ENCODE measurements at regions not wholly inside any gene's neighbourhood (a gene's known extent, or its start where the extent isn't known, plus 50 kb on each side); places are given as distances from the start of the nearest gene placed in this dataset.
"Not testable (repeated sequence)": the region's sequence is repeated elsewhere in the genome, so short reads cannot be mapped to it uniquely, and the experiment has no call there.

DNA sequence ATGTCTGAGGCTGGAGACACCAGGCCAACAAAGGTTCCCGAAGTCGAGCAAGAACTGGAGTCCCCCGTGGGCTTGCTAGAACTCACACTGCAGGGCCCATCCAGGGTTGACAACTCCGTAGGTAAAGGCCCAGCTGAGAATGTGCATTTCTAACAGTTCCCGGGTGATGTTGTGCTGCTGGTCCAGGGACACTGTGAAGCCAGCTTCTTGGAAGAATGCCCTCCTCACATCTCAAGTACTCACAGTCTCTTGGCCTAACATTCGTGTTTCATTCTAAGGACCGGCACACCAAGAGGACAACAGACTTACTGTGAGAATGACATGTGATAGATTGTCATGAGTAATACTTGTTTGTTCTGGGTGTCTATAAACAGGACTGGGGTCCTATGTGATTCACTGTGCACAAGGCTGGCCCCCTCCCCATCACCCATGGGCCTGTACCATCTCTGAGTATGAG, 682.3 kb upstream of the IGFBP3 start:
- Histone ChIP-seq H3K27me3 (ENCODE audit: insufficient read depth, low read length) (no peaks in the 10 kb centered on the region), H3K36me3 (ENCODE audit: insufficient read depth, low read length) (no peaks in the 10 kb centered on the region), H3K4me3 (ENCODE audit: low read length in 2 of 2) (no peak overlapping the region), H3K27ac (ENCODE audit: low read depth, low read length) (no peak overlapping the region), H3K9me3 (ENCODE audit: control insufficient read depth in 1 of 2, low read length in 2 of 2) (no peaks in the 10 kb centered on the region), H3K4me1 (ENCODE audit: insufficient read depth, low read length) (no peaks in the 10 kb centered on the region)
- no peak overlapping the region for H3K4me3 Mint-ChIP-seq
- no peaks in the 10 kb centered on the region for H3K4me1 Mint-ChIP-seq
- intact Hi-C loops (cut with micrococcal nuclease): no loop called here
- H3K27me3 Mint-ChIP-seq: no peaks in the 10 kb centered on the region
- CTCF ChIA-PET (ENCODE audit: partially characterized antibody): no interaction called here
- POLR2A ChIA-PET (ENCODE audit: partially characterized antibody): no interaction called here
- DNase-seq: no peak
- no peaks in the 10 kb centered on the region for H3K36me3 Mint-ChIP-seq
- no peak overlapping the region for H3K27ac Mint-ChIP-seq
- H3K9me3 Mint-ChIP-seq: peaks cover 0 to 7% (median 0%) of the 10 kb centered on the region in 8 donors

DNA sequence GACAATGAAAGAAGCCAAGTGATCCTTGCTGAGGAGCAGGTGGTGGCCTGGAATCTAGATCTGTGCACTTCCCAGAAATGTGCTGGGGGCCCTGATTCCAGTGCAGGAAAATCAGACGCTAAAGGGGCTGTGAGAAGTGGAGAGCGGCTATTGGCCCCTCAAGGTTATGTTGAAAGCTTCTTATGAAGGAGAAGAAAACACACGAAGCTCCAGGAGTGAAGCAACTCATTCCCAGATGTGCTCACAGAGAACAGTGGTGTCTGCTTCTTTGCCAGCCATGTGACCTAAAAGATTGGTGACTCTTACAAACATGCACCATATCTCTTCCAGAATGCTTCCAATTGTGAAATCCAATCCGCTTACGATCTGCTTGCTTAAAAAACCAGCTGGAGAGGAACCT, 679.3 kb upstream of the IGFBP3 start:
- Mint-ChIP-seq H3K27ac (no peak overlapping the region), H3K4me3 (no peak overlapping the region), H3K9me3 (peaks cover 0 to 7% (median 3%) of the 10 kb centered on the region in 8 donors), H3K27me3 (no peaks in the 10 kb centered on the region), H3K4me1 (no peaks in the 10 kb centered on the region), H3K36me3 (no peaks in the 10 kb centered on the region)
- Histone ChIP-seq H3K9me3 (ENCODE audit: control insufficient read depth in 1 of 2, low read length in 2 of 2) (no peaks in the 10 kb centered on the region), H3K36me3 (ENCODE audit: insufficient read depth, low read length) (no peaks in the 10 kb centered on the region), H3K4me1 (ENCODE audit: insufficient read depth, low read length) (no peaks in the 10 kb centered on the region), H3K27ac (ENCODE audit: low read depth, low read length) (no peak overlapping the region), H3K27me3 (ENCODE audit: insufficient read depth, low read length) (no peaks in the 10 kb centered on the region), H3K4me3 (ENCODE audit: low read length in 2 of 2) (no peak overlapping the region)
- POLR2A ChIA-PET (ENCODE audit: partially characterized antibody): no interaction called here
- CTCF ChIA-PET (ENCODE audit: partially characterized antibody): no interaction called here
- intact Hi-C loops (cut with micrococcal nuclease): no loop called here
- no peak for DNase-seq

DNA sequence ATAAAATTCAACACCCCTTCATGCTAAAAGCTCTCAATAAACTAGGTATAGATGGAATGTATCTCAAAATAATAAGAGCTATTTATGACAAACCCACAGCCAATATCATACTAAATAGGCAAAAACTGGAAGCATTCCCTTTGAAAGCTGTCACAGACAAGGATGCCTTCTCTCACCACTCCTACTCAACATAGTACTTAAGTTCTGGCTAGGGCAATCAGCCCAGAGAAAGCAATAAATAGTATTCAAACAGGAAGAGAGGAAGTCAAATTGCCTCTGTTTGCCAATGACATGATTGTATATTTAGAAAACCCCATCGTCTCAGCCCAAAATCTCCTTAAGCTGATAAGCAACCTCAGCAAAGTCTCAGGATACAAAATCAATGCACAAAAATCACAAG, 673.8 kb upstream of the IGFBP3 start:
- H3K27ac ChIP-seq (ENCODE audit: low read depth, low read length); POLR2A ChIA-PET (ENCODE audit: partially characterized antibody); H3K4me1 ChIP-seq (ENCODE audit: insufficient read depth, low read length); H3K27me3 ChIP-seq (ENCODE audit: insufficient read depth, low read length); intact Hi-C loops (cut with micrococcal nuclease); H3K36me3 ChIP-seq (ENCODE audit: insufficient read depth, low read length); H3K27me3 Mint-ChIP-seq; H3K4me1 Mint-ChIP-seq; H3K27ac Mint-ChIP-seq; H3K4me3 ChIP-seq (ENCODE audit: low read length in 2 of 2); H3K4me3 Mint-ChIP-seq; H3K36me3 Mint-ChIP-seq; H3K9me3 ChIP-seq (ENCODE audit: control insufficient read depth in 1 of 2, low read length in 2 of 2); DNase-seq; CTCF ChIA-PET (ENCODE audit: partially characterized antibody): not testable (repeated sequence)
- H3K9me3 Mint-ChIP-seq: peaks cover 2 to 22% (median 7%) of the 10 kb centered on the region in 8 donors

DNA sequence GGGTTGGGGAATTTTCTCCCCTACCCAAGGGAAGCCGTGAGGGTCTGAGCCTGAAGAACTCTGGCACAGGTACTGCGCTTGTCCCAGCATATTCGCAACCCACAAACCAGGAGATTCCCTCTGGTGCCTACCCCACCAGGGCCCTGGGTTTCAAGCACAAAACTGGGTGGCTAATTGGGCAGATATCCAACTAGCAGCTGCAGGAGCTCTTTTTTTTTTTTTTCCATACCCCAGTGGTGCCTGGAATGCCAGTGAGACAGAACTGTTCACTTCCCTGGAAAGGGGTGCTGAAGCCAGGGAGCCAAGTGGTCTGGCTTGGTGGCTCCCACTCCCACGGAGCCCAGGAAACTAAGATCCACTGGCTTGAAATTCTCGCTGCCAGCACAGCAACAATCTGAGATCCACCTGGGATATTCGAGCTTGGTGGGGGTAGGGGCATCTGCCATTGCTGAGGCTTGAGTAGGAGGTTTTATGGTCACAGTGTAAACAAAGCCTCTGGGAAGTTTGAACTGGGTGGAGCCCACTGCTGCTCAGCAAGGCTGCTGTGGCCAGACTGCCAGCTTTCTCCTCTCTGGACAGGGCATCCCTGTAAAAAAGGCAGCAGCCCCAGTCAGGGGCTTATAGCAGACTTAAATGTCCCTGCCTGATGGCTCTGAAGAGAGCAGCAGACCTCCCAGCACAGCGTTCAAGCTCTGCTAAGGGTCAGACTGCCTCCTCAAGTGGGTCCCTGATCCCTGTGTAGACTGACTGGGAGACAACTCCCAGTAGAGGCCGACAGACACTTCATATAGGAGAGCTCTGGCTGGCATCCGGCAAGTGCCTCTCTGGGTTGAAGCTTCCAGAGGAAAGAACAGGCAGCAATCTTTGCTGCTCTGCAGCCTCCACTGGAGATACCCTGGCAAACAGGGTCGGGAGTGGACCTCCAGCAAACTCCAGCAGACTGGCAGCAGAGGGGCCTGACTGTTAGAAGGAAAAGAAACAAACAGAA, 670.1 kb upstream of the IGFBP3 start:
- H3K9me3 Mint-ChIP-seq: peaks cover 2 to 21% (median 7%) of the 10 kb centered on the region in 8 donors
- intact Hi-C loops (cut with micrococcal nuclease); H3K27ac Mint-ChIP-seq; H3K27ac ChIP-seq (ENCODE audit: low read depth, low read length); H3K4me1 ChIP-seq (ENCODE audit: insufficient read depth, low read length); DNase-seq; POLR2A ChIA-PET (ENCODE audit: partially characterized antibody); H3K4me3 ChIP-seq (ENCODE audit: low read length in 2 of 2); H3K9me3 ChIP-seq (ENCODE audit: control insufficient read depth in 1 of 2, low read length in 2 of 2); H3K36me3 ChIP-seq (ENCODE audit: insufficient read depth, low read length); H3K4me1 Mint-ChIP-seq; CTCF ChIA-PET (ENCODE audit: partially characterized antibody); H3K27me3 Mint-ChIP-seq; H3K27me3 ChIP-seq (ENCODE audit: insufficient read depth, low read length); H3K36me3 Mint-ChIP-seq; H3K4me3 Mint-ChIP-seq: not testable (repeated sequence)

DNA sequence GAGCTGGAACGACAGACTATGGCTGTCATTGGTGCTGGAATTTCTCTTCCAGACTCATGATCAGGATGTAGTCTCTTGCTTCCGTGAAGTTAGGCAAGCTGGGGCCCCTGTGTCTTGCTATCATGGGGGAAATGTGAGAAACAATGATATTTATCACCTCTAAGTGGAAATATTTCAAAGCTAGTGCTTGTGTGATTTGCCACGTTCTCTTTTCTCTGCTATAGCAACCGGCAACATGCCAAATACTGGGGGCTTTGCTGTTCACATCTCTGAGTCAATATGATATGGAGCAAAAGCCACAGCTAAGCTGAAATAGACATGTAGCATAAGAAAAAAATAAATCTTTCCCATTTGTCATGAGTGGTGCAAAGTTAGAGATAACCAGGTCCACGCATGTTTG, 668.2 kb upstream of the IGFBP3 start:
- H3K36me3 Mint-ChIP-seq: no peaks in the 10 kb centered on the region

DNA sequence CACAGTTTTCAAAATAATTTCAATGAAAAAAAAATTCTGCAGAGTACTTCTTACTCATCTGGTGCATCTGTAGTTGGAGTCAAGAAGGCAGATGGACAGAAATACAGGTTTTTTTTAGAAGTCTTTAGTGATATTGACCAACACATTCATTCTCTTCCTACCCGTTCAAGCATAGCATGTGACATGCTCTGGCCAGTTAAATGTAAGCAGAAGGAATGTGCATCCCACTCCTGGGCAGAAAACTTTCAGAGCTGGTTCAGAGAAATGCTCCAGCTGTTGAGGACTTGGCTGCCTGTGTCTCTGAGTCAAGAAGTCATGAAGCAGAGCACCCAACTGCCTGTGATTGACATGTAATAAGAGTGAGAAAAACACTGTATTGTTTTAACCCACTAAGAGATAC, 665.3 kb upstream of the IGFBP3 start:
- H3K4me1 ChIP-seq (ENCODE audit: insufficient read depth, low read length): no peaks in the 10 kb centered on the region
- ChIA-PET POLR2A (ENCODE audit: partially characterized antibody) (no interaction called here), CTCF (ENCODE audit: partially characterized antibody) (no interaction called here)
- intact Hi-C loops (cut with micrococcal nuclease): no loop called here
- no peak for DNase-seq
- Mint-ChIP-seq H3K27ac (no peak overlapping the region), H3K9me3 (peaks cover 0 to 12% (median 3%) of the 10 kb centered on the region in 8 donors), H3K4me1 (no peaks in the 10 kb centered on the region), H3K27me3 (peaks cover 0 to 2% of the 10 kb centered on the region in 2 donors), H3K4me3 (no peak overlapping the region), H3K36me3 (no peaks in the 10 kb centered on the region)
- H3K27me3 ChIP-seq (ENCODE audit: insufficient read depth, low read length): no peaks in the 10 kb centered on the region
- H3K4me3 ChIP-seq (ENCODE audit: low read length in 2 of 2): no peak overlapping the region
- no peak overlapping the region for H3K27ac ChIP-seq (ENCODE audit: low read depth, low read length)
- H3K36me3 ChIP-seq (ENCODE audit: insufficient read depth, low read length): no peaks in the 10 kb centered on the region
- H3K9me3 ChIP-seq (ENCODE audit: control insufficient read depth in 1 of 2, low read length in 2 of 2): no peaks in the 10 kb centered on the region

More for the DNA sequence above, 668.2 kb upstream of the IGFBP3 start:
- H3K27ac ChIP-seq (ENCODE audit: low read depth, low read length): no peak overlapping the region
- no peaks in the 10 kb centered on the region for H3K4me1 ChIP-seq (ENCODE audit: insufficient read depth, low read length)
- no peak overlapping the region for H3K4me3 ChIP-seq (ENCODE audit: low read length in 2 of 2)
- Mint-ChIP-seq H3K4me3 (no peak overlapping the region), H3K27ac (no peak overlapping the region), H3K9me3 (peaks cover 3 to 23% (median 9%) of the 10 kb centered on the region in 8 donors), H3K27me3 (peaks cover 0 to 2% of the 10 kb centered on the region in 2 donors), H3K4me1 (no peaks in the 10 kb centered on the region)
- no peaks in the 10 kb centered on the region for H3K36me3 ChIP-seq (ENCODE audit: insufficient read depth, low read length)
- H3K27me3 ChIP-seq (ENCODE audit: insufficient read depth, low read length): no peaks in the 10 kb centered on the region
- CTCF ChIA-PET (ENCODE audit: partially characterized antibody): no interaction called here
- no peaks in the 10 kb centered on the region for H3K9me3 ChIP-seq (ENCODE audit: control insufficient read depth in 1 of 2, low read length in 2 of 2)
- intact Hi-C loops (cut with micrococcal nuclease): no loop called here
- POLR2A ChIA-PET (ENCODE audit: partially characterized antibody): no interaction called here
- no peak for DNase-seq

DNA sequence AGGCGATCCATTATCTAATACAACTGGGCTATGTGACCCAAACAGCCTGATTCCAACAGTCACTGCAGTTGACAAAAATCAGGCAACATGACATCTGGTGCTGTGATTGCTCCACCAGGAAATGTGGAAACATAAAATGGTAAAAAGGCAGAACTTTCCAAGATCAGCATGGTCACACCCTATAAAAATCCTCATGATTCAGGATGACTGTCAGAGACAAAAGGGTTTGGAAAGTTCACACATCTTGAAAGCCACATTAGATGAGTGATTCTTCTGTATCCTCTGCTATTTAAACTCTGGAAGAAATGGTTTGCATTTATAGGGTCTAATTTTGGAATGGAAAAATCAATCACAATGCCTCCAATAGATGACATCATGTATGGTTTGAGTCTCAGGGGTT, 662.6 kb upstream of the IGFBP3 start:
- peaks cover 0 to 8% (median 3%) of the 10 kb centered on the region in 8 donors for H3K9me3 Mint-ChIP-seq
- peaks cover 0 to 2% of the 10 kb centered on the region in 2 donors for H3K27me3 Mint-ChIP-seq
- Histone ChIP-seq H3K27ac (ENCODE audit: low read depth, low read length) (no peak overlapping the region), H3K27me3 (ENCODE audit: insufficient read depth, low read length) (no peaks in the 10 kb centered on the region), H3K9me3 (ENCODE audit: control insufficient read depth in 1 of 2, low read length in 2 of 2) (no peaks in the 10 kb centered on the region), H3K4me1 (ENCODE audit: insufficient read depth, low read length) (no peaks in the 10 kb centered on the region), H3K36me3 (ENCODE audit: insufficient read depth, low read length) (no peaks in the 10 kb centered on the region), H3K4me3 (ENCODE audit: low read length in 2 of 2) (no peak overlapping the region)
- CTCF ChIA-PET (ENCODE audit: partially characterized antibody): no interaction called here
- no peaks in the 10 kb centered on the region for H3K4me1 Mint-ChIP-seq
- intact Hi-C loops (cut with micrococcal nuclease): no loop called here
- POLR2A ChIA-PET (ENCODE audit: partially characterized antibody): no interaction called here
- no peak overlapping the region for H3K4me3 Mint-ChIP-seq
- no peak for DNase-seq
- no peaks in the 10 kb centered on the region for H3K36me3 Mint-ChIP-seq
- no peak overlapping the region for H3K27ac Mint-ChIP-seq
